AG09319 (cell line): ENCODE measurements at regions not wholly inside any gene's neighbourhood (a gene's known extent, or its start where the extent isn't known, plus 50 kb on each side); places are given as distances from the start of the nearest gene placed in this dataset.

ENCODE experiments used
- DNase-seq: peaks from one replicate; pipeline ENCODE4 v3.0.0-alpha.2; 2010; ENCODE audit warnings: low read depth; ENCODE audit errors: extremely low read depth
- CTCF ChIP-seq: IDR thresholded peaks from 2 replicates; pipeline ENCODE4 v1.5.1; 2011; ENCODE audit warnings: low read depth, mild to moderate bottlenecking, inconsistent platforms, low read length, moderate library complexity

GRCh38 chr18:25464227-25464626, 112.3 kb upstream of the ZNF521 start:
- TF ChIP-seq CTCF: no peak
- peak; percentile 44 for DNase-seq

- TF ChIP-seq CTCF: no peak
- DNase-seq: no peak
These were observed 111.8 kb upstream of the ZNF521 start for GRCh38 chr18:25463726-25464125.

- DNase-seq: no peak
These were observed 107.8 kb upstream of the ZNF521 start for GRCh38 chr18:25459814-25460213.

GRCh38 chr18:25457601-25458000, 105.6 kb upstream of the ZNF521 start:
- TF ChIP-seq CTCF: no peak
- no peak for DNase-seq

More at GRCh38 chr18:25459814-25460213, 107.8 kb upstream of the ZNF521 start:
- no peak for TF ChIP-seq CTCF

GRCh38 chr18:25457126-25457525, 105.2 kb upstream of the ZNF521 start:
- no peak for DNase-seq
- TF ChIP-seq CTCF: no peak

GRCh38 chr18:25456334-25457010, 104.5 kb upstream of the ZNF521 start:
- TF ChIP-seq CTCF: no peak
- DNase-seq: no peak

- no peak for TF ChIP-seq CTCF
- DNase-seq: no peak
These were observed 103.7 kb upstream of the ZNF521 start for GRCh38 chr18:25455646-25456045.
